Retina (tissue), 1 donor: ENCODE measurements at regions not wholly inside any gene's neighbourhood (a gene's known extent, or its start where the extent isn't known, plus 50 kb on each side); places are given as distances from the start of the nearest gene placed in this dataset.
A peak's percentile ranks its signal among the peaks of the same experiment; 100 is the strongest.
"Not testable (repeated sequence)": the region's sequence is repeated elsewhere in the genome, so short reads cannot be mapped to it uniquely, and the experiment has no call there.

Experiments
- DNase-seq: peaks from one replicate; pipeline ENCODE4 v3.0.0-alpha.2; 2016

DNA sequence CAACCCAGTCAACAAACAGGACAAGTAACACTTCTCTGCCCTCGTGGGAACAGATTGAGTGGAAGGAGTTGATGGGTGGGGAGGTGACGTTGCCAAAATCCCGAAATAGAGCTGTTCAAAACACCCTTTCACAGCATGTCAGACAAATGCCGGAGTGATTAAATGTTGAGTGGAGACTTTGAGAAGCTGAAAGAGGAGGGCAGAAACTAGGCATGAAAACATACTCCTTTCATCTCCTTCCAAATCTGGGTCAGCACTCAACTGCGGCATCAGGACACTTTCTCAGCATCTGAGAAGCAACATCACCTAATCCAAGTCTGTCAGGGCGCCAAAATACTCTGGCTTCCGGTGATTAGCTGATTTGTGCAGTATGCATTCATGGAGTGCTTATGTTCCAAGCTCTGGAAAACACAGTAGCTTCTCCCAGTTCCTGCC lies 51.5 kb upstream of the MRI1 start:
- peak; percentile 6 for DNase-seq

- DNase-seq: no peak
These were observed 56.4 kb upstream of the MRI1 start for GRCh38 chr19:13707915-13708314.

DNA sequence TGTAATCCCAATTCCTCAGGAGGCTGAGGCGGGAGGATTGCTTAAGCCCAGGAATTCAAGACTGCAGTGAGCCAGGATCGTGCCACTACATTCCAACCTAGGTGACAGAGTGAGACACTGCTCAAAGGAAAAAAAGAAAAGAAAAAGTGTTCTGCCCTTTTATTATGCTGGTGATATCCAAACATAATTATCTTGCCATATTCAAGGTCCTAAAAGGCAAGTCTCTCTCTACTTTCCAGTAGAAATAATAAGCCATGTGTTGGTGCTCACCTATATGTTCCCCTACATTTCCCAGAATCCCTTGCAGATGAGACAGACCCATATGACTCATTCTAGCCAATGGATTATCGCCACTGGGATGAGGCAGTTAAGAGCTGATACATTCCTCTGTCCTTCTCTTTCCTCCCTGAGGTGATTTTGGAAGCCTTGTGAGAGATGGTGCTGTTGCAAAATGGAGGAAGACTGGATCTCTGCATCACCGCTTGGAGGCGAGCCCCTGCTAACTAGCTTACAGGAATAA lies 58.3 kb upstream of the MRI1 start:
- DNase-seq: no peak

- DNase-seq: no peak
These were observed 59.1 kb upstream of the MRI1 start for GRCh38 chr19:13705201-13705600.

DNA sequence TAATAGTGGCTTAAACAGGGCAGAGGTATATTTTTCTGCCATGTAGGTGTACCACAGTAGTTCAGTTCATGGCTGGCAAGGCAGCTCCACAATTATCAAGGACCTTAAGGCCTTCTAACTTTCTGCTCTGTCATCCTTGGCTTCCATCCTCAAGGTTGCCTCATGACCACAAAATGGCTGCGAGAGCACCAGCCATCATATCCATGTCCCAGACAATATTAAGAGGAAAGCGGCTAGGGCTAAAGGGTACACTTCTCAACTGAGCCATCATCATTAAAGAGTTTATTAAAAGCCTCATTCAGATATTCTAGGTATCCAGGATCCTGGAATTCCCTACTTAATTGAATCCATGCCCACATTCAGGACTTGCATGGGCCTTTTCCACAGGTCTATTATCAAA lies 62.7 kb upstream of the MRI1 start:
- no peak for DNase-seq

- no peak for DNase-seq
These were observed 63.7 kb upstream of the MRI1 start for GRCh38 chr19:13700621-13701020.

- DNase-seq: no peak
These were observed 64.5 kb upstream of the MRI1 start for GRCh38 chr19:13699786-13700185.

DNA sequence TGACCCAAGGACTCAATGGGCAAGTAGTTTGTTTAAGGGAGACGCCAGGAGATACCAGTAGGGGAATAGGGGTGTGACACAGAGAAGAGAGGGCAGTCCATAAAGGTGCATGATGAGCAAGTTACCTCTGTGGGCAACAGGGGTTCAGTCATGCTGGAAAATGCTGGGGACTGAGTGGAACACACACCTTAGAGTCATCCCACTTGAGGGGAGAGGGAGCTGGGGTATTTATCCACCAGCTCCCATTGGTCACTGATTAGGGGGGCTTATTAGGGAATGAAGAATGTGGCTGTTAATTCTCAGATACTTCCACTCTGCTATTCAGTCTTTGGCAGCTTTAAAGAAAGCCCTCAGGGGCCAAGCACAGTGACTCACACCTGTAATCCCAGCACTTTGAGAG lies 67.5 kb upstream of the MRI1 start:
- no peak for DNase-seq

DNA sequence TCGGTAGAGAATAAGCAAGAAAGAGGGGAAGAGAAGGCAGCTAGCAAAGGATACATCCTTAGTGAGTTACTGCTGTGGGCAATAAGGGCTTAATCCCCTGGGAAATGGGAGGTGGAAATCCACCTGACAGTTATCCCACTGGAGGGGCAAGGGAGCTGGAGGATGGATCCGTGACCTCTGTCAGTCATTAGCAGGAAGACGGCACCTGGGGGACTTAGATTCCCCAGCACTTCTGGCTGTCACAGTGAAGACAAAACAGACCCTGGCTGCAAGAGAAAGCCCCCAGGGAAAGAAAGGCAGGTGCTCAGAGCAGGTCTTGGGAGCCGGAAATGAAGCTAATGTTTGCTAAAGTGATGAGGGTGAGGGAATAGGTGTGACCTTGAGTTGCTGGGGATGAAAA lies 70.4 kb upstream of the MRI1 start:
- DNase-seq: no peak

GRCh38 chr19:13691569-13692435 lies 72.5 kb upstream of the MRI1 start:
- no peak for DNase-seq

DNA sequence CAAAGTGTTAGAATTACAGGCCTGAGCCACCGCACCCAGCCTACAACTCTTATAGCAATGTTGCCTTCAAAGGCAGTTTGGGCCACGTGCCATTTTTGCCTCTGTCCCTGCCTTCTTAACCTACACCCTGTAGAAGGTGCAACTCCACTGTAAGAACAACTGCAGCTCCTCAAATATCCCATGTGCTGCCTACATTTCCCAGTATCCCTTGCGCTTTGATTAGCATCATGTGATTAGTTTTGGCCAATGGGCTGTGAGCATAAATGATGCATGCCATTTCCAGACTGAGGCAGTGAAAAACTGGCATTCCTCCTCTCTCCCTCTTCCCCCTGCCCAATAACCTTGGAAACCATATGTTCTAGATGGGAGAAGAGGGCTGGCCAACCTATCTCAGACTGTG lies 75.2 kb upstream of the MRI1 start:
- DNase-seq: peak; percentile 47

- no peak for DNase-seq
These were observed 80.3 kb upstream of the MRI1 start for GRCh38 chr19:13684021-13684420.

DNA sequence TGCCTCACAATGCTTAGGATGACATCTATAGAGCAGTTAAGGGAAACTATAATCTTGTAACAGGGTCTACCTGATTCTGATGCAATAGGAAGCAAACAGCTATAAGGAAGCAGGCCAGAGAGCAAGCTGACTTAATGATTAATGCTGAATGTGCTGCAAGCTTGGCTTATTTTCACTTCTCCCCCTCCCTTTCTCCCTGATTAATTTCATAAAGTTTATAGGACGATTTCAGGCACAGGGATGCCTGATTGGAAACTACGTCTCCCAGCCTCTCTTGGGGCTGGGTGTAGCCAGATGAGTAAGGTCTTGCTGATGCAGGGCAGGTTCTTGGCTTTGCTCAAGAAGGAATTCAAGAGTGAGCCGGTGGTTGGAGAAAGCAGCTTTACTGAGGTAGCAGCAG lies 82.8 kb upstream of the MRI1 start:
- no peak for DNase-seq

DNA sequence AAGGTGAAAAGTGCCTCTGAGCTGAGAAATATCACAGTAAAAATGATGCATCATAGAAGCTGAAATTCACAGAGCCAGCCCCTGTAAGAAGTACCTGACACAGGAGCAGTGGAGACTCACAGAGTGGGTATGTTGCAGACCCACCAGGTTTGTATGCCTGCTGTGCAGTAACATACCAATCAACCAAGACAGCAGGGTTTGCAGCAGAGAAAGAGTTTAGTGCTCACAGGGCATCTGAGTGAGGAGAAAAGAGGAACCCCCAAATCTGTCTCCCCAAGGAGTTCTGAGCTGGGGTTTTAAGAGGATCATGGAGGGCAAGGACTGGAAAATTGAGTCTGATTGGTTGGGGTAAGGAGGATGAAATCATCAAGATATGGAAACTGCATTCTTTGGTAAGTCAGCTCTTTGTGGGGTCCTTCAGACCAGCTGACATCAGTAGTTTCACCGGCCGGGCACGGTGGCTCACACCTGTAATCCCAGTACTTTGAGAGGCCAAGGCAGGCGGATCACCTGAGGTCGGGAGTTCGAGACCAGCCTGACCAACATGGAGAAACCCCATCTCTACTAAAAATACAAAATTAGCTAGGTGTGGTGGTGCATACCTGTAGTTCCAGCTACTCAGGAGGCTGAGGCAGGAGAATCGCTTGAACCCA lies 83.5 kb upstream of the MRI1 start:
- DNase-seq: not testable (repeated sequence)

GRCh38 chr19:13676967-13677366 lies 87.4 kb upstream of the MRI1 start:
- DNase-seq: not testable (repeated sequence)

- DNase-seq: not testable (repeated sequence)
These were observed 91.7 kb upstream of the MRI1 start for GRCh38 chr19:13672480-13673175.

DNA sequence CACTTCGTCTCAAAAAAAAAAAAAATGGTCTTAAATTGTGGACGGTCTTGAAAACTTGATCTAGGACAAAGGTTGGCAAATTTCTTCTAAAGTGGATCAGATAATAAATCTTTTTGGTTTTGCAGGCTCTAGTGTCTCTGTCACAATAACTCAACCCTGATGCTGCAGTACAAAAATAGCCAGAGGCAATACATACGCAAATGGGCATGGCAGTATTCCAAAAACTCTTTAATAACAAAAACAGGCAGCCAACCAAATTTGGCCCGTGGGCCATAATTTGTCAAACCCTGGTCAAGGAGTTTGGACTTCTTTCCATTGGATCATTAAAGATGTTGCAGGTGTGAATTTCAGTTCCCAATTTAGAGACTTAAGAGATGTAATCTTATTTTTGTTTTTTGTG lies 93.5 kb upstream of the MRI1 start:
- DNase-seq: no peak

GRCh38 chr19:13669780-13670355 lies 94.5 kb upstream of the MRI1 start:
- DNase-seq: no peak

GRCh38 chr19:13668964-13669363 lies 95.4 kb upstream of the MRI1 start:
- DNase-seq: no peak

DNA sequence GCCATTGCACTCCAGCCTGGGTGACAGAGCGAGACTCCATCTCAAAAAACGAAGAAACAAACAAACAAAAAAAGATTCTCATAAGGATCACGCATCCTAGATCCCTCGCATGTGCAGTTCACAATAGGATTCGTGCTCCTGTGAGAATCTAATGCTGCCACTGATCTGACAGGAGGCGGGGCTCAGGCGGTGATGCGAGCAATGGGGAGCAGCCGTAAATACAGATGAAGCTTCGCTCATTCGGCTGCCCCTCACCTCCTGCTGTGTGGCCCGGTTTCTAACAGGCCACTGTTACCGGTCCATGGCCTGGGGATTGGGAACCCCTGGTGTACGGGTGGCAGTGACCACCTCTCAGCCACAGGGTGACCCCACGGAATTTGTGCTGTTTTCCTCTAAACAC lies 98.2 kb upstream of the MRI1 start:
- DNase-seq: peak; percentile 30

GRCh38 chr19:13665125-13665905 lies 99.0 kb upstream of the MRI1 start:
- DNase-seq: no peak
